ENCODE measurements at regions not wholly inside any gene's neighbourhood (a gene's known extent, or its start where the extent isn't known, plus 50 kb on each side); places are given as distances from the start of the nearest gene placed in this dataset.

GRCh38 chr13:86563308-86563707 is 764.1 kb upstream of the SLITRK6 start:
- no peak overlapping the region for H3K4me3 ChIP-seq (ENCODE audit: low read length)
- DNase-seq (ENCODE audit: low read depth) = peak; percentile 78
- TF ChIP-seq CTCF (IDR thresholded peaks at IDR 0.05; ENCODE audit: insufficient read depth, low read depth, low read length, missing control alignments) = no peak

GRCh38 chr13:86567119-86567518 is 767.9 kb upstream of the SLITRK6 start:
- H3K4me3 ChIP-seq (ENCODE audit: low read length) = no peak overlapping the region
- DNase-seq (ENCODE audit: low read depth) = no peak
- peak; percentile 44 for TF ChIP-seq CTCF (IDR thresholded peaks at IDR 0.05; ENCODE audit: insufficient read depth, low read depth, low read length, missing control alignments)

- no peak for TF ChIP-seq CTCF (IDR thresholded peaks at IDR 0.05; ENCODE audit: insufficient read depth, low read depth, low read length, missing control alignments)
- H3K4me3 ChIP-seq (ENCODE audit: low read length) = no peak overlapping the region
- peak; percentile 10 for DNase-seq (ENCODE audit: low read depth)
These were observed 769.9 kb upstream of the SLITRK6 start for GRCh38 chr13:86569119-86569518.

GRCh38 chr13:86569974-86570373 is 770.8 kb upstream of the SLITRK6 start:
- H3K4me3 ChIP-seq (ENCODE audit: low read length) = no peak overlapping the region
- TF ChIP-seq CTCF (IDR thresholded peaks at IDR 0.05; ENCODE audit: insufficient read depth, low read depth, low read length, missing control alignments) = no peak

GRCh38 chr13:86572115-86572514 is 772.9 kb upstream of the SLITRK6 start:
- H3K4me3 ChIP-seq (ENCODE audit: low read length) = no peak overlapping the region
- no peak for TF ChIP-seq CTCF (IDR thresholded peaks at IDR 0.05; ENCODE audit: insufficient read depth, low read depth, low read length, missing control alignments)
- DNase-seq (ENCODE audit: low read depth) = peak; percentile 72

More at GRCh38 chr13:86569974-86570373, 770.8 kb upstream of the SLITRK6 start:
- peak; percentile 60 for DNase-seq (ENCODE audit: low read depth)

- no peak for DNase-seq (ENCODE audit: low read depth)
- H3K4me3 ChIP-seq (ENCODE audit: low read length) = no peak overlapping the region
- no peak for TF ChIP-seq CTCF (IDR thresholded peaks at IDR 0.05; ENCODE audit: insufficient read depth, low read depth, low read length, missing control alignments)
These were observed 780.4 kb upstream of the SLITRK6 start for GRCh38 chr13:86579662-86580061.

- no peak for TF ChIP-seq CTCF (IDR thresholded peaks at IDR 0.05; ENCODE audit: insufficient read depth, low read depth, low read length, missing control alignments)
- DNase-seq (ENCODE audit: low read depth) = peak; percentile 50
- no peak overlapping the region for H3K4me3 ChIP-seq (ENCODE audit: low read length)
These were observed 782.5 kb upstream of the SLITRK6 start for GRCh38 chr13:86581706-86582105.
